ENCODE measurements at regions not wholly inside any gene's neighbourhood (a gene's known extent, or its start where the extent isn't known, plus 50 kb on each side); places are given as distances from the start of the nearest gene placed in this dataset.

GRCh38 chr21:34192646-34193285 lies 119.4 kb downstream of the MRPS6 start:
- no peaks in the 10 kb centered on the region for H3K27me3 Mint-ChIP-seq (ENCODE audit: low read depth)
- H3K4me3 Mint-ChIP-seq: no peak overlapping the region
- no peak for DNase-seq (ENCODE audit: low spot score in 2 of 2, unreplicated experiment in 2 of 2)
- TF ChIP-seq CTCF (IDR thresholded peaks at IDR 0.05; ENCODE audit: unreplicated experiment): no peak
- no peak overlapping the region for H3K27ac Mint-ChIP-seq
- H3K4me1 Mint-ChIP-seq: peaks cover 20% of the 10 kb centered on the region
- peaks cover 8% of the 10 kb centered on the region for H3K9me3 Mint-ChIP-seq
- peaks cover 13% of the 10 kb centered on the region for H3K36me3 Mint-ChIP-seq

- H3K27ac Mint-ChIP-seq: no peak overlapping the region
- no peaks in the 10 kb centered on the region for H3K27me3 Mint-ChIP-seq (ENCODE audit: low read depth)
Observed at GRCh38 chr21:34195335-34195734, 122.0 kb downstream of the MRPS6 start.

GRCh38 chr21:34196996-34197395 lies 123.6 kb downstream of the MRPS6 start:
- Mint-ChIP-seq H3K9me3 (peaks cover 5% of the 10 kb centered on the region), H3K4me3 (no peak overlapping the region), H3K4me1 (peaks cover 22% of the 10 kb centered on the region)

More at GRCh38 chr21:34195335-34195734, 122.0 kb downstream of the MRPS6 start:
- Mint-ChIP-seq H3K9me3 (peaks cover 5% of the 10 kb centered on the region), H3K4me1 (peaks cover 23% of the 10 kb centered on the region), H3K4me3 (no peak overlapping the region), H3K36me3 (peaks cover 2% of the 10 kb centered on the region)
- DNase-seq (ENCODE audit: low spot score in 2 of 2, unreplicated experiment in 2 of 2): no peak
- no peak for TF ChIP-seq CTCF (IDR thresholded peaks at IDR 0.05; ENCODE audit: unreplicated experiment)

GRCh38 chr21:34197561-34197960 lies 124.2 kb downstream of the MRPS6 start:
- no peaks in the 10 kb centered on the region for H3K27me3 Mint-ChIP-seq (ENCODE audit: low read depth)
- no peak for TF ChIP-seq CTCF (IDR thresholded peaks at IDR 0.05; ENCODE audit: unreplicated experiment)
- no peak for DNase-seq (ENCODE audit: low spot score in 2 of 2, unreplicated experiment in 2 of 2)
- H3K27ac Mint-ChIP-seq: no peak overlapping the region
- no peak overlapping the region for H3K4me3 Mint-ChIP-seq
- H3K9me3 Mint-ChIP-seq: peaks cover 5% of the 10 kb centered on the region
- peaks cover 28% of the 10 kb centered on the region for H3K4me1 Mint-ChIP-seq
- H3K36me3 Mint-ChIP-seq: peaks cover 2% of the 10 kb centered on the region

More at GRCh38 chr21:34196996-34197395, 123.6 kb downstream of the MRPS6 start:
- no peak for DNase-seq (ENCODE audit: low spot score in 2 of 2, unreplicated experiment in 2 of 2)
- TF ChIP-seq CTCF (IDR thresholded peaks at IDR 0.05; ENCODE audit: unreplicated experiment): no peak
- Mint-ChIP-seq H3K27ac (no peak overlapping the region), H3K36me3 (peaks cover 2% of the 10 kb centered on the region), H3K27me3 (ENCODE audit: low read depth) (no peaks in the 10 kb centered on the region)

GRCh38 chr21:34198231-34199120 lies 125.1 kb downstream of the MRPS6 start:
- Mint-ChIP-seq H3K4me3 (no peak overlapping the region), H3K4me1 (peaks cover 37% of the 10 kb centered on the region), H3K27ac (no peak overlapping the region), H3K9me3 (peaks cover 4% of the 10 kb centered on the region), H3K27me3 (ENCODE audit: low read depth) (no peaks in the 10 kb centered on the region), H3K36me3 (peaks cover 2% of the 10 kb centered on the region)
- no peak for TF ChIP-seq CTCF (IDR thresholded peaks at IDR 0.05; ENCODE audit: unreplicated experiment)
- DNase-seq (ENCODE audit: low spot score in 2 of 2, unreplicated experiment in 2 of 2): no peak

Data from mesothelial cell of epicardium (in vitro differentiated cells).